Pancreas (tissue), 10 donors: ENCODE measurements at regions not wholly inside any gene's neighbourhood (a gene's known extent, or its start where the extent isn't known, plus 50 kb on each side); places are given as distances from the start of the nearest gene placed in this dataset.

Source experiments
- ATAC-seq, 4 donors: fragments of 200-7000 bp; cut with Tn5 transposase; one replicate each; pipeline versions ENCODE4 v1.8.0 to v1.9.1; 2020; ENCODE audit warnings: mild to moderate bottlenecking in 4 of 4, moderate library complexity in 4 of 4
- DNase-seq, 6 donors: peaks; one replicate each; pipeline ENCODE4 v3.0.0-alpha.2; 2020
- FAIRE-seq: peaks from 2 replicates; lab custom pipeline; 2012; peaks lifted over from hg19 to GRCh38; lab: Jason Lieb, UNC
- H3K27ac ChIP-seq, 4 donors: fragments of 200-600 bp; sonication (generic); 1 replicate in 3 of 4; 2 replicates in 1 of 4; pipeline versions ENCODE4 v1.5.0 to v1.8.0; 2020
- H3K27me3 ChIP-seq, 4 donors: fragments of 200-600 bp; one replicate each; pipeline ENCODE4 v1.8.0; 2021
- H3K36me3 ChIP-seq, 3 donors: fragments of 200-600 bp; sonication (generic) in 1 of 3; one replicate each; pipeline versions ENCODE4 v1.5.0 to v1.8.0; 2020 to 2021
- H3K4me1 ChIP-seq, 3 donors: fragments of 200-600 bp; one replicate each; pipeline ENCODE4 v1.8.0; 2021
- H3K4me3 ChIP-seq, 4 donors: fragments of 200-600 bp; sonication (generic) in 2 of 4; one replicate each; pipeline versions ENCODE4 v1.5.0 to v1.8.0; 2020 to 2021
- H3K9me3 ChIP-seq, 4 donors: fragments of 200-600 bp; one replicate each; pipeline ENCODE4 v1.8.0; 2021
- WGBS, 2 donors: extraction: QIAGEN DNeasy Blood & Tissue Kit; methylation state at CpG; one replicate each; pipeline ENCODE4 v1.1.7; 2013; 5-methylcytosine and 5-hydroxymethylcytosine counted together
- intact Hi-C, 3 donors: fragments of 100-400 bp; cut with DNase I; formaldehyde crosslinking; loops; one replicate each; pipeline versions ENCODE4 v1.11.1 to v1.14.2; 2022
- TF ChIP-seq, protein P1 (sequence below), 4 donors: fragments of 200-600 bp; sonication (generic) in 3 of 4; IDR thresholded peaks; one replicate each; pipeline versions ENCODE4 v1.5.0 to v1.8.0; 2021; ENCODE audit warnings: antibody characterized with exemption in 4 of 4
- donor health status: healthy with polysubstance abuse.
- donor health status: DM: no; HTN: no; CAD: no; lungs with moderate emphysema.
- donor health status: DM: no; HTN: no; CAD: no.
- donor health status: control.
- donor health status: control.
- donor health status: Bipolar disorder and iron deficiency.
- donor health status: DM: yes; HTN: yes; CAD: no.
- donor health status: DM: no; HTN: no; CAD: no.
- donor health status: DM: no; HTN: no; CAD: no.
- donor health status: DM: yes; HTN: yes; CAD: no.

DNA sequence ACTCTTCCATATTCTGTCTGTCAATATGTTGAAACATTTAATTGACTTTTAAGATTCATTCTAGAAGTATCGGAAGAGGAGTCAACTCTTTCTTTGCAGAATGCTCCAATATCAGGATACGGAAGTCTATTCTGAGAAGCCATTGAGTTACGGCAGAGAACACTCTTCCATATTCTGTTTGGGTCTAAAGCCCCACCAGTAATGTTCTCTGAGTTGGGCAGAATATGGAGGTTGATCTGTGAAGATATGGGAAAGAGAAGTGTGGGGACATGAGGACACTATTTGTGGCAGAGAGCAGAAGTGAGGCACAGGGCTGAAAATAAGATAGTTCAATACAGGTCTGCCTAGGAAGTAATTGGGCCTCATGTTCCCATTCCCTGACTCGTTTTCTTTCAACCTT lies 300.0 kb downstream of the DIRAS2 start:
- 76 to 81% methylated on average over 4 of the region's 4 CpGs for WGBS, 2 donors
- Histone ChIP-seq H3K4me1 (no peaks in the 10 kb centered on the region), H3K36me3 (no peaks in the 10 kb centered on the region), H3K27me3 (no peaks in the 10 kb centered on the region), H3K9me3 (no peaks in the 10 kb centered on the region), H3K27ac (no peak overlapping the region), H3K4me3 (no peak overlapping the region)
- TF ChIP-seq, protein P1, sequence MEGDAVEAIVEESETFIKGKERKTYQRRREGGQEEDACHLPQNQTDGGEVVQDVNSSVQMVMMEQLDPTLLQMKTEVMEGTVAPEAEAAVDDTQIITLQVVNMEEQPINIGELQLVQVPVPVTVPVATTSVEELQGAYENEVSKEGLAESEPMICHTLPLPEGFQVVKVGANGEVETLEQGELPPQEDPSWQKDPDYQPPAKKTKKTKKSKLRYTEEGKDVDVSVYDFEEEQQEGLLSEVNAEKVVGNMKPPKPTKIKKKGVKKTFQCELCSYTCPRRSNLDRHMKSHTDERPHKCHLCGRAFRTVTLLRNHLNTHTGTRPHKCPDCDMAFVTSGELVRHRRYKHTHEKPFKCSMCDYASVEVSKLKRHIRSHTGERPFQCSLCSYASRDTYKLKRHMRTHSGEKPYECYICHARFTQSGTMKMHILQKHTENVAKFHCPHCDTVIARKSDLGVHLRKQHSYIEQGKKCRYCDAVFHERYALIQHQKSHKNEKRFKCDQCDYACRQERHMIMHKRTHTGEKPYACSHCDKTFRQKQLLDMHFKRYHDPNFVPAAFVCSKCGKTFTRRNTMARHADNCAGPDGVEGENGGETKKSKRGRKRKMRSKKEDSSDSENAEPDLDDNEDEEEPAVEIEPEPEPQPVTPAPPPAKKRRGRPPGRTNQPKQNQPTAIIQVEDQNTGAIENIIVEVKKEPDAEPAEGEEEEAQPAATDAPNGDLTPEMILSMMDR (IDR thresholded peaks at IDR 0.05): no peak
- intact Hi-C loops: no loop called here
- DNase-seq (no peak), FAIRE-seq (no peak), ATAC-seq (no peak)

DNA sequence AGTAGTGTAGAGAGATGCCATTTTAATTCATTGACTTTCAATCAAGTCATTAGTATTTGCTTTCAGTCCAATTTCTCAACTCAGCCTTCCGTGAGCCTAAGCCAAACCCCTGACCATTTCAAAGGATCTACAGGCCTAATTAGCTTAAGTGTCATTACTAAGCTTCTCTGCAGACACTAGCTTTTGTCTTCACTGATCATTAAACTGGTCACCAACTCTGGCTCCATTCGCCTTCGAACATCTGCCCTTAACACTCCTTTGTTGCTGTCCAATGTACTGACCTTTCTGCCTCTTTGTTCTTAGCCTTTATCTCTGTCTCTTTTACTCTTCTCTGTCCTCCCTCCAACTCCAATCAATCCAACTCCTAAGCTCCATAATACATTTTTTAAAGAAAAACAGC lies 299.3 kb downstream of the DIRAS2 start:
- Histone ChIP-seq H3K4me1 (no peaks in the 10 kb centered on the region), H3K36me3 (no peaks in the 10 kb centered on the region), H3K27me3 (no peaks in the 10 kb centered on the region), H3K4me3 (no peak overlapping the region), H3K9me3 (no peaks in the 10 kb centered on the region), H3K27ac (no peak overlapping the region)
- 72 to 82% methylated on average over 3 of the region's 3 CpGs for WGBS, 2 donors
- intact Hi-C loops: no loop called here
- no peak for FAIRE-seq
- no peak for DNase-seq
- TF ChIP-seq, protein P1 (IDR thresholded peaks at IDR 0.05): no peak
- no peak for ATAC-seq

DNA sequence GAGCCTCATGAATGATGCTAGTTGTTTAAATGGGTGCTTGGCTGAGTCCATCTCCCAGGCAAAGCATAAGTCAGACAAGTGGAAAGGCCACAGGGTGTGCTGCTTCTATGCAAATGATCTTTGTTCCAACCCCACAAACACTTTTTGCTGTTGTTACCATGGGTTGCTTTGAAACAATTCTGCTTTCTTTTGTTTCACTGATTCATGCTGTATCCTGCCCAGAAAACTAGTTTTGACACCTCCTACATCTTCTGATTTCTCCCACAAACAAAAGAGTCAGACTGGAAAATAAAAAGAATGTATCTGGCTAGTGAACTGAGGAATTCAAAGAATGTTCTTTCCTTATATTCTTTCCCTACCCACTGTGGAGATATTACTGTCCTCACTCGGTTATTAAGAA lies 298.6 kb downstream of the DIRAS2 start:
- ATAC-seq (no peak), FAIRE-seq (no peak), DNase-seq (no peak)
- TF ChIP-seq, protein P1 (IDR thresholded peaks at IDR 0.05): no peak
- Histone ChIP-seq H3K27me3 (no peaks in the 10 kb centered on the region), H3K9me3 (no peaks in the 10 kb centered on the region), H3K4me1 (no peaks in the 10 kb centered on the region), H3K4me3 (no peak overlapping the region), H3K36me3 (no peaks in the 10 kb centered on the region), H3K27ac (no peak overlapping the region)
- WGBS, 2 donors: 28 to 41% methylated on average over 1 of the region's 1 CpG
- intact Hi-C loops: no loop called here

DNA sequence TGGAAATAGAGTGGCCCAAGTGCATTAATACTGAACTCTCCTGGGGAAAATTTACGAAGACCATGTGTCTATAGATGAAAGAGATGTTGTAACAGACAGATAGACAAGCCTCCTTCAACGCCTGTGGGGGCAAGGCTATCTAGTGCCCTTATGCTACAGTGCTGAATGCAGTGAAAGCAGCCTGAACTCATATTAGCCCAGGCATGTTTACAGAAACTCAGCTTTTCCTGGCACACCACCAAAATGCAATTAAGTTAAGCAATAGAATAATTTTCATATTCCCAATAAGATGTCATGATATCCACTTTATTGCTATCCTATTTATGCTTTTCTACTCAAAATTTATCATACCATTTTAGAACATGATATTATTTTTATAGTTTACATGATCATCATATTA lies 277.0 kb downstream of the DIRAS2 start:
- H3K36me3 ChIP-seq: no peaks in the 10 kb centered on the region
- no peak for DNase-seq
- peaks cover 0 to 10% (median 9%) of the 10 kb centered on the region in 3 donors for H3K4me1 ChIP-seq
- H3K27ac ChIP-seq: no peak overlapping the region
- intact Hi-C loops: no loop called here
- H3K27me3 ChIP-seq: no peaks in the 10 kb centered on the region
- H3K4me3 ChIP-seq: no peak overlapping the region
- WGBS, 2 donors: 51 to 65% methylated on average over 2 of the region's 2 CpGs
- no peaks in the 10 kb centered on the region for H3K9me3 ChIP-seq
- no peak for FAIRE-seq
- TF ChIP-seq, protein P1 (IDR thresholded peaks at IDR 0.05): no peak
- ATAC-seq: no peak

DNA sequence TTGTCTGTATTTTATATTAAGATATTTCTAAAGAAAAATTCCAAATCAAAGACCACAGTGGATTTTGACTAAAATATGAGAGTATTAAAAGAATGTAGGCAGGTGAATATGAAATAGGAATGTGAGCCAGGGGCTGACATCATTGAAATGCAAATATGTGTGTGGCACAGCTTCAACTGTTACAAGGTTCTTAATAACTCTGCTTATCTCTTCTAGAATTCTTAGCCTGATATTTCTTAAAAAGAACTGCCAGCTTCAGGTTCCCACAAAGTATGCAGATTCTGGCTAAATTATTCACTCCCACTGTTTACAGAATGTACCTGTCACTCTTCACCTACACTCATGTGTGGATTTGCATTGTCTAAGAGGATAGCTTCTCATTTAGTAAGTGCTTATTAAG lies 274.4 kb downstream of the DIRAS2 start:
- DNase-seq: peak in 1 of 6 donors; percentile 20
- TF ChIP-seq, protein P1 (IDR thresholded peaks at IDR 0.05): no peak
- Histone ChIP-seq H3K36me3 (no peaks in the 10 kb centered on the region), H3K4me1 (peaks cover 0 to 10% (median 9%) of the 10 kb centered on the region in 3 donors), H3K27ac (no peak overlapping the region), H3K27me3 (no peaks in the 10 kb centered on the region), H3K4me3 (no peak overlapping the region), H3K9me3 (no peaks in the 10 kb centered on the region)
- ATAC-seq: peak; percentile 67 to 92 (median 82)
- FAIRE-seq: no peak
- intact Hi-C loops: no loop called here
